Natural killer cell (primary cell): ENCODE measurements at regions not wholly inside any gene's neighbourhood (a gene's known extent, or its start where the extent isn't known, plus 50 kb on each side); places are given as distances from the start of the nearest gene placed in this dataset.

Source experiments
- ATAC-seq, 3 donors: fragments of 150-1000 bp in 2 of 3; fragments of 200-7000 bp in 1 of 3; cut with Tn5 transposase; 1 replicate in 1 of 3; 2 replicates in 2 of 3; pipeline ENCODE4 v1.10.0; 2021; ENCODE audit warnings: mild to moderate bottlenecking in 2 of 3, moderate library complexity in 2 of 3
- DNase-seq, 2 donors: peaks; one replicate each; pipeline versions ENCODE4 v3.0.0 to v3.0.0-alpha.2; 2013 to 2021; ENCODE audit warnings: mixed read lengths in 1 of 2
- H3K27ac ChIP-seq: one replicate; pipeline ENCODE4 v1.5.1; 2013; ENCODE audit warnings: mild to moderate bottlenecking, low read length
- H3K27me3 ChIP-seq: one replicate; pipeline ENCODE4 v1.6.1; 2013; ENCODE audit warnings: low read length; ENCODE audit not compliant: control insufficient read depth, insufficient read depth
- H3K36me3 ChIP-seq: one replicate; pipeline ENCODE4 v1.6.1; 2013; ENCODE audit warnings: low read length; ENCODE audit not compliant: control insufficient read depth, insufficient read depth
- H3K4me1 ChIP-seq: one replicate; pipeline ENCODE4 v1.6.1; 2013; ENCODE audit warnings: low read length; ENCODE audit not compliant: control insufficient read depth, insufficient read depth
- H3K4me3 ChIP-seq: one replicate; pipeline ENCODE4 v1.5.1; 2013; ENCODE audit warnings: low read length
- H3K9me3 ChIP-seq: one replicate; pipeline ENCODE4 v1.6.1; 2013; ENCODE audit warnings: low read length; ENCODE audit not compliant: control insufficient read depth, insufficient read depth
- H3K27ac Mint-ChIP-seq, 2 donors: one replicate each; pipeline ENCODE4 v1.8.0; 2022; ENCODE audit warnings: mild to moderate bottlenecking in 2 of 2, mixed read lengths in 2 of 2, moderate library complexity in 1 of 2
- H3K27me3 Mint-ChIP-seq, 2 donors: one replicate each; pipeline ENCODE4 v1.8.0; 2022; ENCODE audit warnings: low read depth in 2 of 2, mixed read lengths in 2 of 2
- H3K36me3 Mint-ChIP-seq: one replicate; pipeline ENCODE4 v1.8.0; 2022; ENCODE audit warnings: mixed read lengths
- H3K4me1 Mint-ChIP-seq, 2 donors: one replicate each; pipeline ENCODE4 v1.8.0; 2022; ENCODE audit warnings: mixed read lengths in 2 of 2
- H3K4me3 Mint-ChIP-seq: one replicate; pipeline ENCODE4 v1.8.0; 2022; ENCODE audit warnings: mild to moderate bottlenecking, moderate library complexity, mixed read lengths
- H3K9me3 Mint-ChIP-seq, 2 donors: one replicate each; pipeline ENCODE4 v1.8.0; 2022; ENCODE audit warnings: mixed read lengths in 2 of 2
- WGBS: methylation state at CpG from one replicate; pipeline ENCODE4 v1.1.7; 2013; ENCODE audit warnings: missing lambda C conversion rate; ENCODE audit not compliant: insufficient coverage; 5-methylcytosine and 5-hydroxymethylcytosine counted together
- intact Hi-C: fragments of 100-400 bp; cut with micrococcal nuclease; formaldehyde crosslinking; loops from one replicate; pipeline ENCODE4 v1.14.2; 2022
- TF ChIP-seq, protein P1 (sequence below): fragments of 200-600 bp; IDR thresholded peaks from one replicate; pipeline ENCODE4 v1.8.0; 2022; ENCODE audit warnings: antibody characterized with exemption

DNA sequence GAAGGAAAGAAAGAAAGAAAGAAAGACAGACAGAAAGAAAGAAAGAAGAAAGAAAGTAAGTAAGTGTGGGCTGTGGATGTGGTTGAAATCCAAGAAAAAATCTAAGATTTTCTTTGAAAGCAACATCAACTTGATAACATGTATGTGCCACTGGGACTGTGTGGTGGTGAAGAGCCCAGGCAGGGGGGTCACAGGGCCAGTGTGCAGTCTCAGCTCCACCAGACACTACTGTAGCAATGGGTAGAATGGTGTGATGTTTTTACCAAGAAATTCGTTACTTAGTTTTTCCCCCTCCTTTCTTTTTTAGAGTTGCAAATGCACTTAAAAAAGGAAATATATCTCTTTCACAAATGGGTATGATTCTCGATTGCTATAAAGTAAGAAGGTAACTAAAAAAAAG, 71.9 kb upstream of the CNEP1R1 start:
- H3K4me1 ChIP-seq: no peaks in the 10 kb centered on the region
- H3K27ac ChIP-seq: no peak overlapping the region
- Mint-ChIP-seq H3K36me3 (no peaks in the 10 kb centered on the region), H3K27ac (no peak overlapping the region), H3K4me3 (no peak overlapping the region), H3K27me3 (peaks cover 4 to 8% of the 10 kb centered on the region in 2 donors), H3K9me3 (no peaks in the 10 kb centered on the region), H3K4me1 (no peaks in the 10 kb centered on the region)
- H3K27me3 ChIP-seq: no peaks in the 10 kb centered on the region
- H3K9me3 ChIP-seq: no peaks in the 10 kb centered on the region
- no CpG with 5 or more reads among the region's 2 CpGs for WGBS
- TF ChIP-seq, protein P1, sequence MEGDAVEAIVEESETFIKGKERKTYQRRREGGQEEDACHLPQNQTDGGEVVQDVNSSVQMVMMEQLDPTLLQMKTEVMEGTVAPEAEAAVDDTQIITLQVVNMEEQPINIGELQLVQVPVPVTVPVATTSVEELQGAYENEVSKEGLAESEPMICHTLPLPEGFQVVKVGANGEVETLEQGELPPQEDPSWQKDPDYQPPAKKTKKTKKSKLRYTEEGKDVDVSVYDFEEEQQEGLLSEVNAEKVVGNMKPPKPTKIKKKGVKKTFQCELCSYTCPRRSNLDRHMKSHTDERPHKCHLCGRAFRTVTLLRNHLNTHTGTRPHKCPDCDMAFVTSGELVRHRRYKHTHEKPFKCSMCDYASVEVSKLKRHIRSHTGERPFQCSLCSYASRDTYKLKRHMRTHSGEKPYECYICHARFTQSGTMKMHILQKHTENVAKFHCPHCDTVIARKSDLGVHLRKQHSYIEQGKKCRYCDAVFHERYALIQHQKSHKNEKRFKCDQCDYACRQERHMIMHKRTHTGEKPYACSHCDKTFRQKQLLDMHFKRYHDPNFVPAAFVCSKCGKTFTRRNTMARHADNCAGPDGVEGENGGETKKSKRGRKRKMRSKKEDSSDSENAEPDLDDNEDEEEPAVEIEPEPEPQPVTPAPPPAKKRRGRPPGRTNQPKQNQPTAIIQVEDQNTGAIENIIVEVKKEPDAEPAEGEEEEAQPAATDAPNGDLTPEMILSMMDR: no peak
- ATAC-seq: peak in 1 of 3 donors; percentile 58
- H3K36me3 ChIP-seq: no peaks in the 10 kb centered on the region
- intact Hi-C loops: no loop called here
- DNase-seq: no peak
- H3K4me3 ChIP-seq: no peak overlapping the region

DNA sequence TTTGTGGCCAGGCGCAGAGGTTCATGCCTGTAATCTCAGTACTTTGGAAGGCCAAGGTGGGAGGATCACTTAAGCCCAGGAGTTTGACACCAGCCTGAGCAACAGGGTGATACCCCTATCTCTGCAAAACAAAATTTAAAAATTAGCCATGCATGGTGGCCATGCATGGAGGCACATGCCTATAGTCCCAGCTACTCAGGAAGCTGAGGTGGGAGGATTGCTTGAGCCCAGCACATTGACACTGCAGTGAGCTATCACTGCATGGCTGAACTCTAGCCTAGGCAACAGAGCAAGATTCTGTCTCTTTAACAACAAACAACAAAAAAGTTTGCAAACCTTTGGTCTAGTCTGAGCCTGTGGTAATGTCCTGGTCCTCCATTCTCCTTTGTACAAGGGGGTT, 69.2 kb upstream of the CNEP1R1 start:
- Mint-ChIP-seq H3K27me3 (peaks cover 0 to 6% of the 10 kb centered on the region in 2 donors), H3K4me3 (no peak overlapping the region), H3K9me3 (no peaks in the 10 kb centered on the region), H3K27ac (no peak overlapping the region), H3K36me3 (no peaks in the 10 kb centered on the region), H3K4me1 (no peaks in the 10 kb centered on the region)
- no peaks in the 10 kb centered on the region for H3K36me3 ChIP-seq
- no peaks in the 10 kb centered on the region for H3K4me1 ChIP-seq
- TF ChIP-seq, protein P1: no peak
- no peak for DNase-seq
- no peaks in the 10 kb centered on the region for H3K27me3 ChIP-seq
- WGBS: 92% methylated on average over 1 of the region's 1 CpG
- no peaks in the 10 kb centered on the region for H3K9me3 ChIP-seq
- H3K4me3 ChIP-seq: no peak overlapping the region
- no peak overlapping the region for H3K27ac ChIP-seq
- intact Hi-C loops: no loop called here
- ATAC-seq: no peak

DNA sequence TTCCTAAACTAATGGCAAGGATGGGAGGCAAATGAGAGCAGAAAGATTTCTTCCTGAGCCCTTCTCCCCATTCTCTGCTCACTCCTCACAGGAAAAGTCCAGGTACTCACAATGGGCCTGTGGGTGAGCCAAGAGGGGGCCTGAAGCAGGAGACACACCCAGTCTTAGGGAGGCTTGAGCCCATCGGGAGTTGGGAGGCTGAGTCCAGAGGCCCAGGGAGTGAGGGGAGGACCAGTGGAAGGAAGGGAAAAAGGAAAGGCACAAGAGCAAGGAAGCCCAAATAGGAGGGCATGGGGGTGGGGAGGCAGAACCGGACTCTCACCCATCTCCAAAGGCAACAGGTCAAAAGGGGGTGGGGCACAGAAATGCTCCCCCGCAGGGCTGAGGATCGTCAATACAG, 68.1 kb upstream of the CNEP1R1 start:
- intact Hi-C loops: no loop called here
- ATAC-seq (no peak), DNase-seq (no peak)
- H3K36me3 Mint-ChIP-seq: no peaks in the 10 kb centered on the region
- H3K27ac ChIP-seq: no peak overlapping the region
- H3K4me1 ChIP-seq: no peaks in the 10 kb centered on the region
- 93% methylated on average over 4 of the region's 4 CpGs for WGBS
- TF ChIP-seq, protein P1: no peak
- no peak overlapping the region for H3K4me3 Mint-ChIP-seq
- no peaks in the 10 kb centered on the region for H3K4me1 Mint-ChIP-seq
- H3K9me3 Mint-ChIP-seq: no peaks in the 10 kb centered on the region
- no peak overlapping the region for H3K4me3 ChIP-seq
- H3K9me3 ChIP-seq: no peaks in the 10 kb centered on the region
- H3K36me3 ChIP-seq: no peaks in the 10 kb centered on the region
- H3K27me3 ChIP-seq: no peaks in the 10 kb centered on the region
- no peak overlapping the region for H3K27ac Mint-ChIP-seq
- peaks cover 6% of the 10 kb centered on the region in 2 donors for H3K27me3 Mint-ChIP-seq

DNA sequence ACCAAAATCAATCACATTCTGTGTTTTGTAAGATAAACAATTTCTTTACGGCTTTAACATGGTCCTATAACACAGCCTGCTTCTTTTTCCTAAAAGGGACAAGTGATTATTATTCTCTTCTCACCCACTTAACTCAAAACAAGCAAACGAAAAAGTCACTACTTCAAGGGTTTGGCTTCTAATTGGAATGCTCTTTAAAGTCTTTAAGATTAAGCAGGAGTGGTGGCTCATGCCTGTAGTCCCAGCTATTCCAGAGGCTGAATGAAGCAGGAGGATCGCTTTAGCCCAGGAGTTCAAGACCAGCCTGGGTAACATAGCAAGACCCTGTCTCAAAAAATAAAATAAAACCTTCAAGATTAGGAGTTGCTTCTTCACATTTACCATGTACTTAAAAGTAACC, 66.6 kb upstream of the CNEP1R1 start:
- Mint-ChIP-seq H3K27ac (no peak overlapping the region), H3K27me3 (peaks cover 13% of the 10 kb centered on the region in 2 donors), H3K4me3 (no peak overlapping the region), H3K4me1 (no peaks in the 10 kb centered on the region), H3K36me3 (no peaks in the 10 kb centered on the region), H3K9me3 (no peaks in the 10 kb centered on the region)
- 86% methylated on average over 3 of the region's 3 CpGs for WGBS
- ATAC-seq (no peak), DNase-seq (no peak)
- no peaks in the 10 kb centered on the region for H3K9me3 ChIP-seq
- intact Hi-C loops: no loop called here
- H3K4me3 ChIP-seq: no peak overlapping the region
- H3K27me3 ChIP-seq: no peaks in the 10 kb centered on the region
- no peaks in the 10 kb centered on the region for H3K4me1 ChIP-seq
- H3K36me3 ChIP-seq: no peaks in the 10 kb centered on the region
- H3K27ac ChIP-seq: no peak overlapping the region
- TF ChIP-seq, protein P1: no peak
